ENCODE measurements at regions not wholly inside any gene's neighbourhood (a gene's known extent, or its start where the extent isn't known, plus 50 kb on each side); places are given as distances from the start of the nearest gene placed in this dataset.
"Not testable (repeated sequence)": the region's sequence is repeated elsewhere in the genome, so short reads cannot be mapped to it uniquely, and the experiment has no call there.

GRCh38 chr5:116754556-116754955 is 179.9 kb upstream of the SEMA6A start:
- no peak for DNase-seq

- no peak for DNase-seq
These were observed 177.1 kb upstream of the SEMA6A start for GRCh38 chr5:116751684-116752083.

GRCh38 chr5:116750631-116751580 is 176.3 kb upstream of the SEMA6A start:
- DNase-seq = no peak

GRCh38 chr5:116747881-116748280 is 173.3 kb upstream of the SEMA6A start:
- DNase-seq = no peak

- no peak for DNase-seq
These were observed 172.0 kb upstream of the SEMA6A start for GRCh38 chr5:116746668-116747067.

- no peak for DNase-seq
These were observed 166.1 kb upstream of the SEMA6A start for GRCh38 chr5:116740771-116741170.

- DNase-seq = no peak
These were observed 164.9 kb upstream of the SEMA6A start for GRCh38 chr5:116739571-116739970.

- no peak for DNase-seq
These were observed 164.1 kb upstream of the SEMA6A start for GRCh38 chr5:116738615-116739261.

- no peak for DNase-seq
These were observed 163.6 kb upstream of the SEMA6A start for GRCh38 chr5:116738239-116738614.

- DNase-seq = no peak
These were observed 162.0 kb upstream of the SEMA6A start for GRCh38 chr5:116736671-116737070.

- no peak for DNase-seq
These were observed 159.7 kb upstream of the SEMA6A start for GRCh38 chr5:116733991-116734975.

GRCh38 chr5:116732591-116732990 is 158.0 kb upstream of the SEMA6A start:
- no peak for DNase-seq

GRCh38 chr5:116731432-116731831 is 156.8 kb upstream of the SEMA6A start:
- no peak for DNase-seq

- DNase-seq = no peak
These were observed 156.1 kb upstream of the SEMA6A start for GRCh38 chr5:116730706-116731105.

GRCh38 chr5:116730185-116730584 is 155.6 kb upstream of the SEMA6A start:
- DNase-seq = no peak

- DNase-seq = no peak
These were observed 152.6 kb upstream of the SEMA6A start for GRCh38 chr5:116727248-116727647.

GRCh38 chr5:116726180-116726579 is 151.6 kb upstream of the SEMA6A start:
- not testable (repeated sequence) for DNase-seq

- no peak for DNase-seq
These were observed 150.3 kb upstream of the SEMA6A start for GRCh38 chr5:116724971-116725370.

- DNase-seq = no peak
These were observed 148.0 kb upstream of the SEMA6A start for GRCh38 chr5:116722651-116723050.

- no peak for DNase-seq
These were observed 144.5 kb upstream of the SEMA6A start for GRCh38 chr5:116719106-116719505.

- DNase-seq = no peak
These were observed 143.7 kb upstream of the SEMA6A start for GRCh38 chr5:116718317-116718716.

GRCh38 chr5:116709082-116709481 is 134.5 kb upstream of the SEMA6A start:
- DNase-seq = no peak

- DNase-seq = not testable (repeated sequence)
These were observed 130.5 kb upstream of the SEMA6A start for GRCh38 chr5:116705121-116705519.

Data from retina (tissue), 1 donor.